HG02588 (cell line): ENCODE measurements at regions not wholly inside any gene's neighbourhood (a gene's known extent, or its start where the extent isn't known, plus 50 kb on each side); places are given as distances from the start of the nearest gene placed in this dataset.

Source experiments
- ATAC-seq: cut with Tn5 transposase; IDR thresholded peaks from one replicate; pipeline ENCODE4 v1.9.1; 2021; ENCODE audit warnings: mild to moderate bottlenecking, moderate library complexity; ENCODE audit not compliant: unreplicated experiment

- no peak for ATAC-seq
Measured at GRCh38 chr2:104660991-104661390, 192.9 kb upstream of the POU3F3 start.

DNA sequence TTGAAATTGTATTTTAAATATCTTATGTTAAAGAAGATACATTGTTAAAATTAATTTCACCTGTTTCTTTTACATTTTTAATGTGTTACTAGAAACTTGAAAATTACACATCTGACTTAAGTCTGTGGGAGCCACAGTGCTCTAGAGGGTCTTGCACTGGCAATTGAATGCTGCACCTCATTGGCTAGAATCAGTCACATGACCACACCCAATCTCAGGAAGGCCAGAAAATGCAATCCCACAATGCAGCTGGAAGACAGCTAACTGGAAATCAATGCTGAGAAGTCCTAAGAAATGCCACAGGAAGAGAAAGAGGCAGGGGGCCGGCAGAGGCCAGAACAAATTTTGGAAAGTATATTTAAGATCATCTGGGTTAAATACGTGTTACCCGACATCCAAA lies 189.2 kb upstream of the POU3F3 start:
- ATAC-seq, result no peak

DNA sequence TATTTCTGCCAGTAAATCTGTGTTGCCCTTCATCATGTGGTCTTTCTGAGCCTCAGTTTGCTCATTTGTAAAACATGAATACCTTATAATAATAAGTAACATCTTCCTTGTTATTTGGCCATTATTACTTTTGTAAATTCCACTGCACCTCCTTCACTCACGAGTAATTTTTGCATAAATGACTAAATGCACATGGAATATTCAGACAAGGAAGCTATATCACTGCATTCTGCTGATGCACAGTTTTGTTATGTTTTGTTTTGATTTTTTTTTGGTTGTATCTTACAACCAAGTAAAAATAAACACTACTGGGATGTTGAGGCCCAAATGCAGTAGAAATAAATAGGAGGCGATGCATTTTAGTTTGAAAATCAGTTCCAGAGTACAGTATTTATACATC lies 185.3 kb upstream of the POU3F3 start:
- no peak for ATAC-seq

GRCh38 chr2:104673225-104673624 lies 180.7 kb upstream of the POU3F3 start:
- ATAC-seq, result no peak

- no peak for ATAC-seq
Measured at GRCh38 chr2:104678181-104678580, 175.7 kb upstream of the POU3F3 start.

DNA sequence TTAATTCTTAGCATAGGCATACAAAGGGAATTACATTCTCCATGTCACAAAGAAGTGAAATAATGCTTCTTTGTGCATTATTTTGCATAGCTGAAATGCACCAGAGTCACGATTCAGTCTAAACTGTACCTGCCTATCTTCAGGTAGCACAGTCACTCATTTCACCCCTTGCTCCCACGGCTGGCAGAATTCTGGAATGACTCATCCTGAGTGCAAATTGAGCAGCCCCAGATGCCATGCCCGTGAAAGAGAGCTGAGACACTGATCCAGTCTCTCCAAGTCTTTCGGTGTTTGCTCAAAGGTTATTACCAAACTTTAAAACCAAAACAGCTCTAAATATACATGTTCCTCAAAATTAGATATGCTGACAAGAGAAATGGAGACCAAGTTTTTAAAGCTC lies 168.3 kb upstream of the POU3F3 start:
- ATAC-seq, result no peak

DNA sequence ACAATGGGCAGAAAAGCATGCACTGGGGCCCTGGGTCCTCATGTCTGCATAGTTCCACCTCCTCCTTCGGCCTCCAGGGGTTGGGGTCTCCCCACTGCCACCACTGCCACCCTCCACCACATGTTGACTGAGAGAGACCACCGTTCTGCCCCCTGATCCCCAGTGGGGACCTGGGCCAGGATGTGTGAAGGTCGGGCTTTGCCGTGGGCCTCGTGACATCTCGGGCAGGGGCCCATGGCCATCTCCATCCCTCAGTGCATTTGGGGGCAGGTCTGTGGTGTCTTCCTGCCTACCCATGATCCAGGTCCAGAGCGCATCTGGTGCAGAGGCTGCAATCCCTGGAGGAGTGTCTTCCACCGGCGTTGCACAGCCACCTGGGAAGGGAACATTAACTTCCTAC lies 166.8 kb upstream of the POU3F3 start:
- ATAC-seq, result no peak

DNA sequence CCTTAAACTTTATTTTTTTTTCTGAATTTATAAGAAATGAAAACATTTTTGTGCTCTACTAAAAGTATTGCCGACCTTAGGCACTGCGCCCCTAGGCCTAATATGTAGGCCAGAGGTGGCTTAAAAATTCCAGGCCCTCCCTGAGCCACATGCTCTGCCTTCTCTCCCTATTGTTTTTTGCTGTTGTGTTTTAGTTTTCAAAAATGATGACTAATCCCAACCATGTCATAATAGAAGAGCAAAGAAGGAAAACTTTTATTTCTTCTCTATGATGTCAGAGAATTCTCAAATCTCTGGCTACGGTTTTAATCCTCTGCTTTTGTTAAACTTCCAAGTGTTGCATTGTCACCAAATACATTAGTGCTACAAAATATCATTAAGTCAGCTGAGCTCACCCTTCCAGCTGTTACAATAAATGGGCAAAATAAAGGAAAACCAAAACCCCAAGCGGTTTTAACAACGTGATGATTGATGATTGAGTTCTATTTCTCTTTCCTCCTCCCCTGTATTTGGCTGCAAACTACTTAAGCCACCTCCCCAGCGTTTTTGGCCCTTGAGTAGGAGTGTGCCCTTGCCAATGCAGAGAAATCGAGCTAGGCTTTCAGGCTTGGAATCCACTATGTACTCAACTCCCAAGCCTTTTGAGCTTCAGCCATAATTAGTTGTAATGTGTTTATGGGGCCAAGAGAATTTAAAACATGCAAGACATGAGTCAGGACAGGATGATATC lies 163.5 kb upstream of the POU3F3 start:
- no peak for ATAC-seq

GRCh38 chr2:104698276-104698675 lies 155.6 kb upstream of the POU3F3 start:
- no peak for ATAC-seq

GRCh38 chr2:104701411-104701911 lies 152.5 kb upstream of the POU3F3 start:
- no peak for ATAC-seq

DNA sequence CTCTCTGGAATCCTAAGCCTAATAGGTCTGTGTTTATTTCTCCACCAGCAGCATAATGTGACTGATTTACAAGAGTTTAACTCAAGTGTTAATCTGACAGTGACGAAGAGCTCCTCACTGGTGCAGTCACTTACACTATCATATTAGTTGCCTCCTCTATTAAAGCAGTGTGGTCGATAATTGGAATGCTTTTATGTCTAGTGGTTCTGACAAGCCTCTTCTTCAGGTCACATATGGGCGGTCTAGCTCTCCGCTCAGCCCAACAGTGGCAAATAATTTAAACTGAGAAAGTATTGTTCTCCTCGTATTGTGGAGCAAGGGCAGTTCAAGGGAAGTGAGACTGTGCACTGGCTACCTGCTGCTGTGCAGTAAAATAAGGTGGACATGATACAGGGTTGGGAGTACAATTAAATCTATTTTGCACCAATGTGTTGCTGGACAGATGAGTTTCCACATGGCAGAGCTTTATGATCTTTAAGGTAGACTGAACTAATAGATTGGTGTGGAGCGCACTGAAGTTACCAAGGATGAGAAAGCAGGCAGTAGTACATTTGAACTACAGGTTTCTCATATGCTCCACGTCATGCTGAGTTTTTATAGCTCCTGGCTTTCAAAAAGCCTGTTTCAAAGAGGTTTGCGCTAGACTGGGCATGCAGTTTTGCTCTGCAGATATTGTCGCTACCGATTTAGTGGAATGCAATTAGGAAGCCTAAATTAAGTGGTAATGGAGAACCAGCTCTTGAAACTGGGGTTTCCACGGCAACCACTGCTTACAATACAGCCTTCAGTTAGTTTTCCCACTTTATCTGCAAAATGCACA lies 151.7 kb upstream of the POU3F3 start:
- no peak for ATAC-seq

DNA sequence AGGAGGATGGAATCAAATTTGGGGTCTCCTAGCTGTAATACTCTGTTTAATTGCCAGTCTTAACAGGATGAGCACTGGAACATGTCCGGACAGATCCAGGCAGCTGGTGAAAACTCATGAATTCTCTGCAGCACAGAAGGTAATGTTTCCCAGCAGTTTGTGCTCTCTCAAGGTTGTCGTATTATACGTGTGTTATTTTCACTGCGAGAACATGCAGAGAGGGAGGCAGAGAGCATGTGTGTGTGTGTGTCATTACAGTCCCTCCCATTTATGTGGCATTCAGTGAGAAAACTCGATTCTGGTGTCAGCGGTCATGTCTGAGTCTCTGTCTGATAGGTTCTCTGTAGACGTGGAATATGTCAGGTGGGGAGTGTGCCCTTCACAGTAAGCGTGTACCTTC lies 150.2 kb upstream of the POU3F3 start:
- no peak for ATAC-seq

- no peak for ATAC-seq
Measured at GRCh38 chr2:104704496-104705245, 149.2 kb upstream of the POU3F3 start.

GRCh38 chr2:104707056-104707455 lies 146.9 kb upstream of the POU3F3 start:
- ATAC-seq, result no peak

- ATAC-seq, result no peak
Measured at GRCh38 chr2:104708967-104709366, 144.9 kb upstream of the POU3F3 start.

GRCh38 chr2:104716061-104716460 lies 137.9 kb upstream of the POU3F3 start:
- ATAC-seq, result no peak

- ATAC-seq, result peak; percentile 76
Measured at GRCh38 chr2:104733226-104733943, 120.5 kb upstream of the POU3F3 start.

DNA sequence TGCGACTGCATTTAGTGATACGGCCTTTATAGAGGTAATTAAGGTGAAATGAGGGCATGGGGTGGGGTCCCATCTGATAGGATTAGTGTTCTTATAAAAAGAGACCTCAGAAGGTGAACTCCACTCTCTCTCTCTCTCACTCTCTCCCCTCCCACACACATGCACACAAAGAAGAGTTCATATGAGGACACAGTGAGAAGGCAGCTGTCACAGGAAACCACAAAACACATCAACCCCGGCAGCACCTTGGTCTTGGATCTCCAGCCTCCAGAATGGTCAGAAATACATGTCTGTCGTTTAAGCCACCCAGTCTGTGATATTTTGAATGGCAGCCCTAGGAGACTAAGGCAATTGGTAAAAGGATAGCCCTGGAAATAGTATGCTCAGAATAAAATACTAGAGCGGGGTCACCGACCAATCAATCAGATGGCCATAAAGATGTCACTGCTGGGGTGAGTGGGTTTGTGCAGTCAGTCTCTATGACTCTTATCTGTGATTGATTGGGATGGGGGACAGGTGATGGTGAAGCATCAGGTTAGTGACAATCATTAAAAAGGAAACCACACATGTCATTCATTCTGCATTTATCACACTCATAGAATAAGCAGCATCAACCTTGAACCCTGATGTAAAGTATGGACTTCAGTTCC lies 118.9 kb upstream of the POU3F3 start:
- ATAC-seq, result no peak

GRCh38 chr2:104736026-104736425 lies 117.9 kb upstream of the POU3F3 start:
- no peak for ATAC-seq

- no peak for ATAC-seq
Measured at GRCh38 chr2:104741860-104742259, 112.1 kb upstream of the POU3F3 start.
